Hepatocyte (in vitro differentiated cells): ENCODE measurements at regions not wholly inside any gene's neighbourhood (a gene's known extent, or its start where the extent isn't known, plus 50 kb on each side); places are given as distances from the start of the nearest gene placed in this dataset.

Source experiments
- DNase-seq: peaks from one replicate; pipeline ENCODE4 v3.0.0-alpha.2; 2016; ENCODE audit warnings: low spot score
- H2AFZ ChIP-seq: fragments of 200-600 bp; sonication (generic); 2 replicates; pipeline ENCODE4 v1.6.0; 2016; ENCODE audit warnings: antibody characterized with exemption, mild to moderate bottlenecking
- H3K27ac ChIP-seq: fragments of 200-600 bp; sonication (generic); 2 replicates; pipeline ENCODE4 v1.5.1; 2016; ENCODE audit warnings: mild to moderate bottlenecking
- H3K27me3 ChIP-seq: fragments of 200-600 bp; sonication (generic); 2 replicates; pipeline ENCODE4 v1.6.1; 2016
- H3K36me3 ChIP-seq: fragments of 200-600 bp; sonication (generic); replicated peaks from 2 replicates; pipeline ENCODE4 v1.5.1; 2016; ENCODE audit warnings: low read depth; ENCODE audit not compliant: insufficient read depth
- H3K4me1 ChIP-seq: fragments of 200-600 bp; sonication (generic); 2 replicates; pipeline ENCODE4 v1.5.1; 2016; ENCODE audit warnings: mild to moderate bottlenecking, moderate library complexity; ENCODE audit not compliant: insufficient read depth
- H3K4me2 ChIP-seq: fragments of 200-600 bp; sonication (generic); 2 replicates; pipeline ENCODE4 v1.6.0; 2016
- H3K4me3 ChIP-seq: fragments of 200-600 bp; sonication (generic); 2 replicates; pipeline ENCODE4 v1.5.1; 2016; ENCODE audit warnings: mild to moderate bottlenecking
- H3K79me2 ChIP-seq: fragments of 200-600 bp; sonication (generic); 2 replicates; pipeline ENCODE4 v1.6.0; 2017; ENCODE audit warnings: mild to moderate bottlenecking
- H3K9me2 ChIP-seq: fragments of 200-600 bp; sonication (generic); replicated peaks from 2 replicates; pipeline ENCODE4 v1.6.0; 2017; ENCODE audit warnings: mild to moderate bottlenecking; ENCODE audit not compliant: insufficient read depth
- H3K9me3 ChIP-seq: fragments of 200-600 bp; sonication (generic); 2 replicates; pipeline ENCODE4 v1.5.1; 2016; ENCODE audit warnings: low read depth, mild to moderate bottlenecking
- H4K20me1 ChIP-seq: fragments of 200-600 bp; sonication (generic); 2 replicates; pipeline ENCODE4 v1.6.0; 2016; ENCODE audit warnings: mild to moderate bottlenecking; ENCODE audit not compliant: insufficient read depth, poor library complexity, severe bottlenecking
- CTCF ChIP-seq: fragments of 200-600 bp; sonication (generic); IDR thresholded peaks from 2 replicates; pipeline ENCODE4 v1.5.1; 2016; ENCODE audit warnings: antibody characterized with exemption, mild to moderate bottlenecking; ENCODE audit not compliant: poor library complexity
- EZH2 ChIP-seq: fragments of 200-600 bp; sonication (generic); IDR thresholded peaks from 2 replicates; pipeline ENCODE4 v1.6.1; 2016; ENCODE audit warnings: antibody characterized with exemption, mild to moderate bottlenecking, borderline replicate concordance
- EZH2phosphoT487 ChIP-seq: fragments of 200-600 bp; sonication (generic); IDR thresholded peaks from one replicate; pipeline ENCODE4 v1.6.1; 2018; ENCODE audit warnings: antibody characterized with exemption, mild to moderate bottlenecking, low read depth, moderate library complexity; ENCODE audit not compliant: unreplicated experiment, severe bottlenecking
- WGBS: methylation state at CpG from one replicate; pipeline ENCODE4 v1.1.6; 2016; ENCODE audit warnings: low lambda C conversion rate; ENCODE audit errors: missing lambda C conversion rate; 5-methylcytosine and 5-hydroxymethylcytosine counted together

- H3K9me2 ChIP-seq = no peaks in the 10 kb centered on the region
- no peak overlapping the region for H3K4me2 ChIP-seq
- WGBS = 73% methylated on average over 4 of the region's 4 CpGs
- no peaks in the 10 kb centered on the region for H3K79me2 ChIP-seq
- no peaks in the 10 kb centered on the region for H3K36me3 ChIP-seq
- no peak overlapping the region for H3K27ac ChIP-seq
- no peaks in the 10 kb centered on the region for H3K4me1 ChIP-seq
- no peaks in the 10 kb centered on the region for H4K20me1 ChIP-seq
- H3K9me3 ChIP-seq = no peaks in the 10 kb centered on the region
- no peak overlapping the region for H3K4me3 ChIP-seq
- no peak for DNase-seq
- TF ChIP-seq EZH2phosphoT487 = no peak
- TF ChIP-seq CTCF = no peak
- TF ChIP-seq EZH2 = no peak
- H2AFZ ChIP-seq = no peak overlapping the region
- no peaks in the 10 kb centered on the region for H3K27me3 ChIP-seq
Observed at GRCh38 chr18:38576916-38577315, 1011.3 kb upstream of the CELF4 start.

- DNase-seq = no peak
- TF ChIP-seq EZH2phosphoT487 (no peak), EZH2 (no peak), CTCF (no peak)
- no peaks in the 10 kb centered on the region for H3K79me2 ChIP-seq
- no peaks in the 10 kb centered on the region for H3K4me1 ChIP-seq
- H3K9me2 ChIP-seq = no peaks in the 10 kb centered on the region
- 94% methylated on average over 1 of the region's 1 CpG for WGBS
- H4K20me1 ChIP-seq = no peaks in the 10 kb centered on the region
- no peaks in the 10 kb centered on the region for H3K9me3 ChIP-seq
- H3K4me2 ChIP-seq = no peak overlapping the region
- H3K27ac ChIP-seq = no peak overlapping the region
- H3K27me3 ChIP-seq = no peaks in the 10 kb centered on the region
- H3K4me3 ChIP-seq = no peak overlapping the region
- H2AFZ ChIP-seq = no peak overlapping the region
- no peaks in the 10 kb centered on the region for H3K36me3 ChIP-seq
Observed at GRCh38 chr18:38576349-38576748, 1010.8 kb upstream of the CELF4 start.

GRCh38 chr18:38575648-38576047, 1010.0 kb upstream of the CELF4 start:
- Histone ChIP-seq H3K27ac (no peak overlapping the region), H4K20me1 (no peaks in the 10 kb centered on the region), H3K27me3 (no peaks in the 10 kb centered on the region), H3K4me2 (no peak overlapping the region), H3K79me2 (no peaks in the 10 kb centered on the region), H3K9me2 (no peaks in the 10 kb centered on the region), H3K4me3 (no peak overlapping the region), H2AFZ (no peak overlapping the region), H3K9me3 (no peaks in the 10 kb centered on the region), H3K4me1 (no peaks in the 10 kb centered on the region), H3K36me3 (no peaks in the 10 kb centered on the region)
- TF ChIP-seq EZH2 (no peak), EZH2phosphoT487 (no peak), CTCF (no peak)
- WGBS = 77% methylated on average over 2 of the region's 2 CpGs
- DNase-seq = no peak

- TF ChIP-seq EZH2 (no peak), EZH2phosphoT487 (no peak), CTCF (no peak)
- H3K4me3 ChIP-seq = no peak overlapping the region
- H3K27me3 ChIP-seq = no peaks in the 10 kb centered on the region
- H3K79me2 ChIP-seq = no peaks in the 10 kb centered on the region
- no peak overlapping the region for H3K4me2 ChIP-seq
- no peaks in the 10 kb centered on the region for H4K20me1 ChIP-seq
- WGBS = 93% methylated on average over 6 of the region's 6 CpGs
- DNase-seq = no peak
- no peaks in the 10 kb centered on the region for H3K4me1 ChIP-seq
- H3K36me3 ChIP-seq = no peaks in the 10 kb centered on the region
- H2AFZ ChIP-seq = no peak overlapping the region
- H3K9me3 ChIP-seq = no peaks in the 10 kb centered on the region
- H3K9me2 ChIP-seq = no peaks in the 10 kb centered on the region
- H3K27ac ChIP-seq = no peak overlapping the region
Observed at GRCh38 chr18:38575023-38575422, 1009.4 kb upstream of the CELF4 start.
